GM19351 (cell line): ENCODE measurements at regions not wholly inside any gene's neighbourhood (a gene's known extent, or its start where the extent isn't known, plus 50 kb on each side); places are given as distances from the start of the nearest gene placed in this dataset.

Source experiments
- ATAC-seq: cut with Tn5 transposase; IDR thresholded peaks from one replicate; pipeline ENCODE4 v1.9.1; 2021; ENCODE audit warnings: mild to moderate bottlenecking, moderate library complexity; ENCODE audit not compliant: unreplicated experiment

- ATAC-seq, result no peak
Measured at GRCh38 chr2:144285324-144285723, 234.6 kb downstream of the ZEB2 start.

- ATAC-seq, result no peak
Measured at GRCh38 chr2:144281476-144281875, 238.4 kb downstream of the ZEB2 start.

- no peak for ATAC-seq
Measured at GRCh38 chr2:144280009-144280408, 239.9 kb downstream of the ZEB2 start.

GRCh38 chr2:144279165-144279564 is 240.8 kb downstream of the ZEB2 start:
- no peak for ATAC-seq

GRCh38 chr2:144277622-144278354 is 242.1 kb downstream of the ZEB2 start:
- ATAC-seq, result no peak

- ATAC-seq, result no peak
Measured at GRCh38 chr2:144275340-144275739, 244.6 kb downstream of the ZEB2 start.

- no peak for ATAC-seq
Measured at GRCh38 chr2:144274131-144274530, 245.8 kb downstream of the ZEB2 start.

- no peak for ATAC-seq
Measured at GRCh38 chr2:144270951-144271350, 249.0 kb downstream of the ZEB2 start.

- no peak for ATAC-seq
Measured at GRCh38 chr2:144268036-144268678, 251.8 kb downstream of the ZEB2 start.

- peak; percentile 92 for ATAC-seq
Measured at GRCh38 chr2:144267239-144267638, 252.7 kb downstream of the ZEB2 start.

- ATAC-seq, result no peak
Measured at GRCh38 chr2:144265654-144266053, 254.3 kb downstream of the ZEB2 start.

GRCh38 chr2:144261966-144262365 is 258.0 kb downstream of the ZEB2 start:
- no peak for ATAC-seq

- peak; percentile 48 for ATAC-seq
Measured at GRCh38 chr2:144261336-144261735, 258.6 kb downstream of the ZEB2 start.

GRCh38 chr2:144259332-144259731 is 260.6 kb downstream of the ZEB2 start:
- no peak for ATAC-seq

GRCh38 chr2:144258154-144258553 is 261.8 kb downstream of the ZEB2 start:
- no peak for ATAC-seq

- no peak for ATAC-seq
Measured at GRCh38 chr2:144256996-144257707, 262.8 kb downstream of the ZEB2 start.

GRCh38 chr2:144254342-144255235 is 265.3 kb downstream of the ZEB2 start:
- ATAC-seq, result no peak

- no peak for ATAC-seq
Measured at GRCh38 chr2:144253743-144254142, 266.2 kb downstream of the ZEB2 start.

- no peak for ATAC-seq
Measured at GRCh38 chr2:144252694-144253093, 267.2 kb downstream of the ZEB2 start.

- peak; percentile 56 for ATAC-seq
Measured at GRCh38 chr2:144249035-144249637, 270.8 kb downstream of the ZEB2 start.
